GM12865 (cell line): ENCODE measurements at regions not wholly inside any gene's neighbourhood (a gene's known extent, or its start where the extent isn't known, plus 50 kb on each side); places are given as distances from the start of the nearest gene placed in this dataset.

Experiments used
- DNase-seq: peaks from one replicate; pipeline ENCODE4 v3.0.0; 2010; ENCODE audit warnings: low read depth
- H3K4me3 ChIP-seq: 2 replicates; pipeline ENCODE4 v1.5.1; 2011; ENCODE audit warnings: mild to moderate bottlenecking, low read depth, low read length, control low read depth
- TF ChIP-seq, protein P1 (sequence below): IDR thresholded peaks from 2 replicates; pipeline ENCODE4 v1.5.1; 2011; ENCODE audit warnings: low read length, control low read depth, low read depth, inconsistent platforms; ENCODE audit not compliant: insufficient read depth; ENCODE audit errors: missing control alignments

DNA sequence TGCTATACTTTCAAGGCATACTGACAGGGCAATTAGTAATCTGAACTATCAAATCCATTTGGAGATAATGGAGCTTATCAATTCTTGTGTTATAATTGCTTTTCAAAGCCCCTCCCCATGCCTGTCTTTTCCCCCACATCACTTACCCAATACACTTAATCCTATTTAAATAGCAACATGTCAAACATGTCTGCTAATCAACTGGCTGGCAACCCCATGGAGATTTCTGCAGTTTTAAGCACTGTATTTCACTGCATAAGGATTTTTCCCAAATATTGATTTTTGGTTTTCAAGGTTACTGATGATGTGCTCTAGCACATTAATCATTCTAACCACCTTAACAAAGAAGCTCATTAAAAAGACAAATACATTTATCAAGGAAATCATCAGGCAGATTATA, 800.3 kb downstream of the PLA2G4A start:
- TF ChIP-seq, protein P1, sequence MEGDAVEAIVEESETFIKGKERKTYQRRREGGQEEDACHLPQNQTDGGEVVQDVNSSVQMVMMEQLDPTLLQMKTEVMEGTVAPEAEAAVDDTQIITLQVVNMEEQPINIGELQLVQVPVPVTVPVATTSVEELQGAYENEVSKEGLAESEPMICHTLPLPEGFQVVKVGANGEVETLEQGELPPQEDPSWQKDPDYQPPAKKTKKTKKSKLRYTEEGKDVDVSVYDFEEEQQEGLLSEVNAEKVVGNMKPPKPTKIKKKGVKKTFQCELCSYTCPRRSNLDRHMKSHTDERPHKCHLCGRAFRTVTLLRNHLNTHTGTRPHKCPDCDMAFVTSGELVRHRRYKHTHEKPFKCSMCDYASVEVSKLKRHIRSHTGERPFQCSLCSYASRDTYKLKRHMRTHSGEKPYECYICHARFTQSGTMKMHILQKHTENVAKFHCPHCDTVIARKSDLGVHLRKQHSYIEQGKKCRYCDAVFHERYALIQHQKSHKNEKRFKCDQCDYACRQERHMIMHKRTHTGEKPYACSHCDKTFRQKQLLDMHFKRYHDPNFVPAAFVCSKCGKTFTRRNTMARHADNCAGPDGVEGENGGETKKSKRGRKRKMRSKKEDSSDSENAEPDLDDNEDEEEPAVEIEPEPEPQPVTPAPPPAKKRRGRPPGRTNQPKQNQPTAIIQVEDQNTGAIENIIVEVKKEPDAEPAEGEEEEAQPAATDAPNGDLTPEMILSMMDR = no peak
- H3K4me3 ChIP-seq = no peak overlapping the region
- DNase-seq = no peak

DNA sequence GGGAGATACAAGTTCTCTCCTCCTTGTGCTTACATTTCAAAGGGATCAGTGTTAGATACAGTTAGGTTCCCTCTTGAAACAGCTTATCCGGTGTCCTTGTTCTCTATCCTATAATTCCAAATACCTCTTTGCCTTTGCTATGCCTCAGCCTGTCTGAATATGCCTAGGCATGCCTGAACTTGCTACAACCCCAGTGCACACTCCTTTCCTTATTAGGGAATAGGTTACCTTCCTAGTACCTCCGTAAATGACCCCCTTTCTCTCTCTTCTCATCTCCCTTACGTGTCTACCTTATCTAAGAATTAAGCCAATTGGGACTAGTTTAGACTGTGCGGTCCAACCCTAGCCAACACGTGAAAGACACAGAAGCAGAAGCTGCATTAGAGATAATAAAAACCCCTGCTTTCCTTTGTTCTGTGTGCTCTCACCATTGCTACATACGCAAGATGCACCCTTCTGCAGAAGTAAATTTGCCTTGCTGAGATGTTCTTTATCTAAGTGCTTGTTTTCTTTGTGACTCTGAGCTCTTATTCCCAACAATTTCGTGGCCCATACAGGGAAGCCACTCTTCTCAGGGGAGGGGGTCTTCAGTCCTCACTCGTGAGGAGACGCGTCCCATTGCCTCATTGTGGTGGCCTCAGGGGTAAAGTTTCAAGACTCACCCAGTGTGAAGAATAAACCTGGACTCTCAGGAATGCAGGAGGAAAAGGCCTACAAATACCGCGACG, 802.1 kb downstream of the PLA2G4A start:
- H3K4me3 ChIP-seq = no peak overlapping the region
- no peak for DNase-seq
- TF ChIP-seq, protein P1 = no peak

DNA sequence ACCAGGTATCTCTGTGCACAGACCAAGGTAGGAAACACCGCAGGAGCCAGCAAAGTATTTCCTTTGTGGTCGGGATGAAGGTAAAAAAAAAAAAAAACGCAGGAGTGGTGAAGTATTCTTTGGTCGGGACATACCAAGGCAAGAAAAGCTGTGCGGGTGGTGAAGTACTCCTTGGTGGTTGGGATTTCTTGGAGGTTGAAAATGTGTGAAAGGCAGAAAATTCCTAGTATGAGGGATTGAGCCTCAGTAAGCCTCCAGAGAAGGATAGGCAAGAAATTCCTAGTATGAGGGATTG, 802.6 kb downstream of the PLA2G4A start:
- TF ChIP-seq, protein P1 = no peak
- H3K4me3 ChIP-seq = no peak overlapping the region
- DNase-seq = no peak

DNA sequence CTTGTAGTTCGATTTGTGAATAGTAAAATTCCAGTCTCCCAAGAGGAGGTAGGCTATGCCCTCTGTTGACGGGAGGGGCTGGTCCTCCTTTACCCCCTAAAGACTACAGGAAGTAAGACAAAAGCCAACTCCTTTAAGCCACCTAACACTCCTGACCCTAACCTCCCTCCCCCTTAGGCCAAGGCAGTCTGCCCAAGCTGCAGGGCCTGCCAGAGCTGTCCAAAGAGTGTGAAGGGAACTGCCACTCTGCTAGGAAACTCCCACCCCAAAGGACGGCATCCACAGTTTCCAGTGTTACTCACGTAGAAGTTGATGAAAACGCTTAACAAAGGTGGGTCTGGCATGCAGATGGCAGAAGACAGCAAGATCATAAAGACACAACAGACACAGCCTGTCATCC, 803.2 kb downstream of the PLA2G4A start:
- DNase-seq = no peak
- TF ChIP-seq, protein P1 = no peak
- H3K4me3 ChIP-seq = no peak overlapping the region

DNA sequence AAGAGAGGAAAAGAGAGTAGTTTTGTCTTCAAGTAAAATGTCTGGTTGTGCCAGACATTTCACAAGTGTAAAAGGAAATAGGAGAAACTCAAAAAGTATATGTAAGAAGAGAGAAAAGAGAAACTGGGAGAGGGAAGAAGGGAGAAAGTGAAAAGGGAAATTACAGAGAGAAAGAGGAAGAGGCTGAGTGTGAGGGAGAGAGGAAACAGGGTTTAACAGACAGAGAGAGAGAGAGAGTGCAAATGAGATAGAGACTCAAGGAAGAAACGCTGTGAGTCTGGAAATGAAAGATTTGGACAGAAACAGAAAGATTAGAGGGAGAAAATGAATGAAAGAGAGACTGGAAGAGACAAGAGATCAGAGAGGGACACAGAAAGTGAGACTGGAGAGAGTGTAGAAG, 806.2 kb downstream of the PLA2G4A start:
- DNase-seq = no peak
- TF ChIP-seq, protein P1 = no peak
- no peak overlapping the region for H3K4me3 ChIP-seq

DNA sequence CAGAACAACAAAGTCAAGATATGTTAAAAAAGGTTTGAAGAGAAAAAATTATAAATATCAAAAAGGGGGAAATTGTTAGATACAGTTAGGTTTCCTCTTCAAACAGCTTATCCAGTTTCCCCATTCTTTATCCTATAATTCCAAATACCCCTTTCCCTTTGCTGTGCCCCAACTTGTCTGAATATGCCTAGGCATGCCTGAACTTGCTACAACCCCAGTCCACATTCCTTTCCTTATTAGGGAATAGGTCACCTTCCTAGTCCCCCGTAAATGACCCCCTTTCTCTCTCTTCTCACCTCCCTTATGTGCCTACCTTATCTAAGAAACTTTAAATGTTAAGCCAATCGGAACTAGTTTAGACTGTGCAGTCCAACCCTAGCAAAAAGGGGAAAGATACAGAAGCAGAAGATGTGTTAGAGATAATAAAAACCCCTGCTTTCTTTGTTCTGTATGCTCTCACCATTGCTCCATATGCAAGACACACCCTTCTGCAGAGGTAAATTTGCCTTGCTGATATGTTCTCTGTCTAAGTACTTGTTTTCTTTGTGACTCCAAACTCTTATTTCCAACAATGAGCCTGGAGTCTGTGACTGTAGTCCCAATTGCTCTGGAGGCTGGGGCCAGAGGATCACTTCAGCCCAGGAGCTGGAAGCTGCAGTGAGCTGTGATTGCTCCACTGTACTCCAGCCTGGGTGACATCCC, 810.1 kb downstream of the PLA2G4A start:
- no peak for DNase-seq
- TF ChIP-seq, protein P1 = no peak
- H3K4me3 ChIP-seq = no peak overlapping the region

DNA sequence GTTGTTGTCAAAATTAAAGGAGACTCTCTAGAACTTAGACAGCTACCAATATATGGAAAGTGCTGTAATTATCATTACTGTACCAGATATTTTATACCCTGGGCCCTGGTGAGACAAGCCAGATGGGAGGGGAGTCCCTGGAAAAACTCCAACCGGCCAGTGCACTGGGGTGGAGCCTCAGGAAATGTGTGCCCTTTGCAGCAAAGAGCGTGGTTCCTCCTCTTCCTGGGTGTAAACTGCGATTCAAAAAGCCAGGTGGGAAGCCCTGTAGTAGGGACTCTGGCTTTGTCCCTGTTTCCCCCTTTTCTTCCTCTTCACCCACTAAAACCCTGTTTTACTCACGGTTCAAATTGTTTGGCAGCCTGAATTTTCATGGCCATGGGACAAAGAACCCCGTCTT, 812.3 kb downstream of the PLA2G4A start:
- no peak for DNase-seq
- H3K4me3 ChIP-seq = no peak overlapping the region
- TF ChIP-seq, protein P1 = no peak
